ENCODE measurements at regions not wholly inside any gene's neighbourhood (a gene's known extent, or its start where the extent isn't known, plus 50 kb on each side); places are given as distances from the start of the nearest gene placed in this dataset.

- H3K27ac ChIP-seq: no peak overlapping the region
- WGBS, 2 donors: 72 to 77% methylated on average over 6 to 7 of the region's 7 CpGs
- TF ChIP-seq CTCF (IDR thresholded peaks at IDR 0.05) (no peak), POLR2A (IDR thresholded peaks at IDR 0.05) (no peak)
- H3K36me3 ChIP-seq: no peaks in the 10 kb centered on the region
- no peaks in the 10 kb centered on the region for H3K9me3 ChIP-seq
- H3K4me1 ChIP-seq: no peaks in the 10 kb centered on the region
- no peak overlapping the region for H3K4me3 ChIP-seq
- H3K27me3 ChIP-seq: no peaks in the 10 kb centered on the region
- intact Hi-C loops (cut with DNase I): no loop called here
- DNase-seq: no peak
These were observed 143.8 kb downstream of the ERMARD start for GRCh38 chr6:169895000-169895759.

- intact Hi-C loops (cut with DNase I): no loop called here
- no peak overlapping the region for H3K4me3 ChIP-seq
- TF ChIP-seq POLR2A (IDR thresholded peaks at IDR 0.05): no peak
- TF ChIP-seq CTCF (IDR thresholded peaks at IDR 0.05): no peak
- no peaks in the 10 kb centered on the region for H3K36me3 ChIP-seq
- DNase-seq: no peak
- H3K9me3 ChIP-seq: no peaks in the 10 kb centered on the region
- 83 to 92% methylated on average over 3 to 14 of the region's 21 CpGs for WGBS, 2 donors
- peaks cover 0 to 3% (median 0%) of the 10 kb centered on the region in 4 donors for H3K27me3 ChIP-seq
- H3K27ac ChIP-seq: no peak overlapping the region
- H3K4me1 ChIP-seq: no peaks in the 10 kb centered on the region
These were observed 143.0 kb downstream of the ERMARD start for GRCh38 chr6:169894377-169894960.

GRCh38 chr6:169893624-169894023 is 142.2 kb downstream of the ERMARD start:
- peaks cover 0 to 3% (median 0%) of the 10 kb centered on the region in 4 donors for H3K27me3 ChIP-seq
- H3K4me3 ChIP-seq: no peak overlapping the region
- no peak overlapping the region for H3K27ac ChIP-seq
- no peaks in the 10 kb centered on the region for H3K36me3 ChIP-seq
- TF ChIP-seq POLR2A (IDR thresholded peaks at IDR 0.05) (no peak), CTCF (IDR thresholded peaks at IDR 0.05) (no peak)
- no peaks in the 10 kb centered on the region for H3K9me3 ChIP-seq
- 56 to 60% methylated on average over 1 to 2 of the region's 8 CpGs for WGBS, 2 donors
- DNase-seq: no peak
- intact Hi-C loops (cut with DNase I): no loop called here
- no peaks in the 10 kb centered on the region for H3K4me1 ChIP-seq

GRCh38 chr6:169891846-169892245 is 140.4 kb downstream of the ERMARD start:
- H3K4me3 ChIP-seq: no peak overlapping the region
- peaks cover 0 to 3% (median 0%) of the 10 kb centered on the region in 4 donors for H3K27me3 ChIP-seq
- no peaks in the 10 kb centered on the region for H3K36me3 ChIP-seq
- H3K27ac ChIP-seq: no peak overlapping the region
- WGBS, 2 donors: 68 to 70% methylated on average over 2 to 5 of the region's 11 CpGs
- no peak for DNase-seq
- no peaks in the 10 kb centered on the region for H3K9me3 ChIP-seq
- intact Hi-C loops (cut with DNase I): no loop called here
- TF ChIP-seq POLR2A (IDR thresholded peaks at IDR 0.05): no peak
- no peak for TF ChIP-seq CTCF (IDR thresholded peaks at IDR 0.05)
- H3K4me1 ChIP-seq: peaks cover 0 to 14% (median 0%) of the 10 kb centered on the region in 3 donors

GRCh38 chr6:169891421-169891820 is 140.0 kb downstream of the ERMARD start:
- no peak overlapping the region for H3K4me3 ChIP-seq
- TF ChIP-seq CTCF (IDR thresholded peaks at IDR 0.05) (no peak), POLR2A (IDR thresholded peaks at IDR 0.05) (no peak)
- WGBS, 2 donors: 46 to 51% methylated on average over 4 of the region's 8 CpGs
- no peaks in the 10 kb centered on the region for H3K36me3 ChIP-seq
- peaks cover 0 to 17% (median 0%) of the 10 kb centered on the region in 3 donors for H3K4me1 ChIP-seq
- H3K27ac ChIP-seq: no peak overlapping the region
- H3K9me3 ChIP-seq: no peaks in the 10 kb centered on the region
- peaks cover 0 to 3% (median 0%) of the 10 kb centered on the region in 4 donors for H3K27me3 ChIP-seq
- intact Hi-C loops (cut with DNase I): no loop called here
- DNase-seq: no peak
